Cardiac muscle cell (in vitro differentiated cells and primary cell): ENCODE measurements at regions not wholly inside any gene's neighbourhood (a gene's known extent, or its start where the extent isn't known, plus 50 kb on each side); places are given as distances from the start of the nearest gene placed in this dataset.

Source experiments
- DNase-seq, 2 donors: peaks; one replicate each; pipeline versions ENCODE4 v3.0.0 to v3.0.0-alpha.2; 2010 to 2017; ENCODE audit warnings: low read depth in 1 of 2, low spot score in 1 of 2
- H3K27ac ChIP-seq: fragments of 200-600 bp; sonication (generic); 2 replicates; pipeline ENCODE4 v1.5.1; 2016
- H3K27me3 ChIP-seq: fragments of 200-600 bp; sonication (generic); 2 replicates; pipeline ENCODE4 v1.6.0; 2016; ENCODE audit warnings: control low read depth
- H3K36me3 ChIP-seq: fragments of 200-600 bp; sonication (generic); 2 replicates; pipeline ENCODE4 v1.5.1; 2016; ENCODE audit warnings: control low read depth
- H3K4me1 ChIP-seq: fragments of 200-600 bp; sonication (generic); 2 replicates; pipeline ENCODE4 v1.8.1; 2017; ENCODE audit warnings: low read depth, mild to moderate bottlenecking, mixed run types
- H3K4me3 ChIP-seq: fragments of 200-600 bp; sonication (generic); 2 replicates; pipeline ENCODE4 v1.5.1; 2016; ENCODE audit warnings: mild to moderate bottlenecking
- H3K9me3 ChIP-seq: fragments of 200-600 bp; sonication (generic); 2 replicates; pipeline ENCODE4 v1.5.1; 2017; ENCODE audit warnings: low read depth, mild to moderate bottlenecking, control low read depth
- CTCF ChIP-seq: IDR thresholded peaks from 2 replicates; pipeline ENCODE4 v1.5.1; 2012; ENCODE audit warnings: low read depth, mild to moderate bottlenecking, low read length

GRCh38 chr21:20425856-20426255, 572.4 kb upstream of the NCAM2 start:
- Histone ChIP-seq H3K9me3 (no peaks in the 10 kb centered on the region), H3K36me3 (no peaks in the 10 kb centered on the region), H3K4me3 (no peak overlapping the region), H3K27me3 (no peaks in the 10 kb centered on the region), H3K4me1 (no peaks in the 10 kb centered on the region), H3K27ac (no peak overlapping the region)
- no peak for DNase-seq
- no peak for TF ChIP-seq CTCF

- H3K36me3 ChIP-seq: no peaks in the 10 kb centered on the region
- no peak overlapping the region for H3K27ac ChIP-seq
- H3K4me3 ChIP-seq: no peak overlapping the region
- H3K4me1 ChIP-seq: no peaks in the 10 kb centered on the region
- DNase-seq: no peak
- H3K9me3 ChIP-seq: no peaks in the 10 kb centered on the region
- no peak for TF ChIP-seq CTCF
- H3K27me3 ChIP-seq: no peaks in the 10 kb centered on the region
Measured at GRCh38 chr21:20440338-20440737, 557.9 kb upstream of the NCAM2 start.

GRCh38 chr21:20443558-20444155, 554.6 kb upstream of the NCAM2 start:
- Histone ChIP-seq H3K4me1 (no peaks in the 10 kb centered on the region), H3K36me3 (no peaks in the 10 kb centered on the region), H3K9me3 (no peaks in the 10 kb centered on the region), H3K27me3 (no peaks in the 10 kb centered on the region), H3K27ac (no peak overlapping the region), H3K4me3 (no peak overlapping the region)
- peak in 1 of 2 donors; percentile 58 for DNase-seq
- TF ChIP-seq CTCF: no peak

GRCh38 chr21:20445971-20446370, 552.2 kb upstream of the NCAM2 start:
- no peak overlapping the region for H3K4me3 ChIP-seq
- no peaks in the 10 kb centered on the region for H3K36me3 ChIP-seq
- no peak overlapping the region for H3K27ac ChIP-seq
- TF ChIP-seq CTCF: no peak
- no peaks in the 10 kb centered on the region for H3K4me1 ChIP-seq
- no peak for DNase-seq
- no peaks in the 10 kb centered on the region for H3K27me3 ChIP-seq
- H3K9me3 ChIP-seq: no peaks in the 10 kb centered on the region

GRCh38 chr21:20451046-20451445, 547.2 kb upstream of the NCAM2 start:
- H3K27me3 ChIP-seq: no peaks in the 10 kb centered on the region
- no peak overlapping the region for H3K27ac ChIP-seq
- no peaks in the 10 kb centered on the region for H3K4me1 ChIP-seq
- no peak for TF ChIP-seq CTCF
- DNase-seq: no peak
- no peaks in the 10 kb centered on the region for H3K9me3 ChIP-seq
- H3K36me3 ChIP-seq: no peaks in the 10 kb centered on the region
- H3K4me3 ChIP-seq: no peak overlapping the region

- H3K27me3 ChIP-seq: no peaks in the 10 kb centered on the region
- H3K27ac ChIP-seq: no peak overlapping the region
- no peak for TF ChIP-seq CTCF
- no peaks in the 10 kb centered on the region for H3K4me1 ChIP-seq
- DNase-seq: no peak
- H3K9me3 ChIP-seq: no peaks in the 10 kb centered on the region
- H3K36me3 ChIP-seq: no peaks in the 10 kb centered on the region
- H3K4me3 ChIP-seq: no peak overlapping the region
Measured at GRCh38 chr21:20452935-20453334, 545.3 kb upstream of the NCAM2 start.
